Sigmoid colon (tissue), 4 donors: ENCODE measurements at regions not wholly inside any gene's neighbourhood (a gene's known extent, or its start where the extent isn't known, plus 50 kb on each side); places are given as distances from the start of the nearest gene placed in this dataset.

Experiments
- CTCF ChIP-seq, 4 experiments: fragments of 450-650 bp in 3 of 4; fragments of 200-600 bp in 1 of 4; IDR thresholded peaks; one replicate each; pipeline ENCODE4 v1.5.1; 2016 to 2019; ENCODE audit warnings: antibody characterized with exemption in 4 of 4, mild to moderate bottlenecking in 3 of 4, moderate library complexity in 2 of 4
- EP300 ChIP-seq, 4 donors: sonication (generic); formaldehyde crosslinking; IDR thresholded peaks; one replicate each; pipeline ENCODE4 v1.6.1; 2017; ENCODE audit warnings: antibody characterized with exemption in 4 of 4
- POLR2A ChIP-seq, 2 donors: fragments of 450-650 bp; IDR thresholded peaks; one replicate each; pipeline ENCODE4 v1.6.1; 2016; ENCODE audit warnings: antibody characterized with exemption in 2 of 2, mild to moderate bottlenecking in 2 of 2, moderate library complexity in 2 of 2
- POLR2AphosphoS5 ChIP-seq, 4 donors: sonication (generic); formaldehyde crosslinking; IDR thresholded peaks; one replicate each; pipeline ENCODE4 v1.6.1; 2017; ENCODE audit warnings: antibody characterized with exemption in 4 of 4

- TF ChIP-seq EP300 (IDR thresholded peaks at IDR 0.05), result no peak
- TF ChIP-seq CTCF (IDR thresholded peaks at IDR 0.05), result no peak
- no peak for TF ChIP-seq POLR2A (IDR thresholded peaks at IDR 0.05)
- TF ChIP-seq POLR2AphosphoS5 (IDR thresholded peaks at IDR 0.05), result no peak
Measured at GRCh38 chr4:29013341-29013740, 1706.8 kb upstream of the PCDH7 start.
